Mammary epithelial cell (primary cell): ENCODE measurements at regions not wholly inside any gene's neighbourhood (a gene's known extent, or its start where the extent isn't known, plus 50 kb on each side); places are given as distances from the start of the nearest gene placed in this dataset.

Source experiments
- CTCF ChIP-seq, 2 donors: IDR thresholded peaks in 1 of 2; conservative IDR thresholded peaks in 1 of 2; 2 replicates each; pipeline ENCODE4 v1.5.1; 2011 to 2012; ENCODE audit warnings: inconsistent platforms in 2 of 2, low read length in 2 of 2, mild to moderate bottlenecking in 2 of 2, control low read depth in 1 of 2, low read depth in 1 of 2; ENCODE audit not compliant: insufficient read depth in 1 of 2; ENCODE audit errors: extremely low read depth in 1 of 2
- EZH2 ChIP-seq: IDR thresholded peaks from 2 replicates; pipeline ENCODE4 v1.6.1; 2012; ENCODE audit warnings: low read length, inconsistent platforms, borderline replicate concordance

DNA sequence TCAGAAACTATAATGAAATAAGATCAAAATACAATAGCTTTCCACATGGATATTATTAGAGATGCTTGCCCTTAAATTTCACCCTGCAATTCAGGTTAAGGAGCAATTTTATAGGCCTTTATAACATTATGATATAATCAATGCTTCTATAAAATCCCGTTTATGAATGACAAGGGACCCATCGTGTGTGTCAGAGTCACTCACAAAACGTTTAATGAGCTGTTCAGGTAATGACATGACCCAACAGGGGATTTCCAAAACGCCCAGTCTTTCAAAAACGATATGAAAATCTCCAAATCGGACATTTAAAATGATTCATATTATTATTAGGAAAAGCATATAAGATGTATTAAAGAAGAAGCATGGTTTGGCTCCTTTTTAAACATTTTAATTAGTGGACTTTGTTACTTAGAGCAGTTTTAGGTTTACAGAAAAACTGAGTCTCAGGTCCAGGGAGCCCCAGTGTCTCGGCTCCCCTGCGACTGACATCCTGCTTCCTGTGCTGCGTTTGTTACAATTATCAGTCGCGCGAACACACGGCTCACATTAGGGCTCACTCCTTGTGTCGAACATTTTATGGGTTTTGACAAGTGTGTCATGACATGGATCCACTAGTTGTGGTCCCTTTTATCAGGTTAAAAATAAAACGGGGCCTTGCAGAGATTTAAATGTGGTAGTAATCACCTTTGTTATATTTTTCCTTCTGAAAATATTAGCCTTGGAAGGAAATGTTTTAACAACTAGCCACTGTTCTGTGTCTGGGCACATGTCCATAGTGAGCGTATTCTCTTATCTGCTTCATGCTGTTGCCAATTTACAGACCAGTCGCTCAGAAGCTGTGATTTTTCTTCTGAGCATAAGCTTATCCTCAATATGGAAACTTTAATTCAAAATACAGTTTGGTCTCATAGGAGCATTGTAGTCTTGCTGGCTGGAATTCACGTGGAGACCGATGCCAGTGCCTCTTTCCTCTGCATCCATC lies 52.0 kb upstream of the POFUT2 start:
- no peak for TF ChIP-seq CTCF (conservative IDR thresholded peaks at IDR 0.05 in 1 of 2, IDR thresholded peaks at IDR 0.05 in 1 of 2; ENCODE audit: extremely low read depth in 1 of 2, insufficient read depth in 1 of 2, low read depth in 1 of 2, low read length in 2 of 2)
- TF ChIP-seq EZH2, result no peak
